H4 (cell line): ENCODE measurements at regions not wholly inside any gene's neighbourhood (a gene's known extent, or its start where the extent isn't known, plus 50 kb on each side); places are given as distances from the start of the nearest gene placed in this dataset.
"Not testable (repeated sequence)": the region's sequence is repeated elsewhere in the genome, so short reads cannot be mapped to it uniquely, and the experiment has no call there.

Experiments
- DNase-seq: peaks from one replicate; pipeline ENCODE4 v3.0.0-alpha.2; 2015; ENCODE audit warnings: low spot score

DNA sequence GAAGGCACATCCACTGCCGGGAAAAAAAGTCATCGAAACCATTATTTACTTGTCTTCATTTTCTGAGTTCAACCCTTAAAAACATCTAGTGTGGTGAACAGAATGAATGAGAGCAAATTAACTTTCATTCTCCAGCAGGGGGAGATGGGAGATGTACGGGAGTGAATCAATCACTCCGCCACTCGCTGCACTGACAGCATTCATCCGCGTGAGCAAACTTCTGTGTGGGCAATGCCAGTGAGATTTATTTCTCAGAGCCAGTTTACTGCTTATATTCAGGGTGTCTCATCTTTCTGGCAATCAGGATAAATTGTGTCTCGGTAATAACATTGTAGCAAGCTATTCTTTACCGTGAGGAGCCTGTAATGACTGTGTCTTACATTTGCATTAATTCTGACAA lies 463.6 kb upstream of the MIS18BP1 start:
- DNase-seq = no peak

- DNase-seq = no peak
Observed at GRCh38 chr14:45715946-45716345, 462.9 kb upstream of the MIS18BP1 start.

DNA sequence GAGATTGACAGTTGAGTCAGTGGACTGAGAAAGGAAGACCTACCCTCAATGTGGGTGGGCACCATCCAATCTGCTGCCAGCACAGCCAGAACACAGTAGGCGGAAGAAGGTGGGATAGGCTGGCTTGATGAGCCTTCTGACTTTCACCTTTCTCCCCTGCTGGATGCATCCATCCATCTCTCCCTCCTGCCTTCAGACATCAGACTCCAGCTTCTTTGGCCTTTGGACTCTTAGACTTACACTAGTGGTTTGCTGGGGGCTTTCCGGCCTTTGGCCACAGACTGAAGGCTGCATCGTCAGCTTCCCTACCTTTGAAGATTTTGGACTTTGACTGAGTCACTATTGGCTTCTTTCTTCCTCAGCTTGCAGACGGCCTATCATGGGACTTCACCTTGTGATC lies 456.5 kb upstream of the MIS18BP1 start:
- DNase-seq = no peak

DNA sequence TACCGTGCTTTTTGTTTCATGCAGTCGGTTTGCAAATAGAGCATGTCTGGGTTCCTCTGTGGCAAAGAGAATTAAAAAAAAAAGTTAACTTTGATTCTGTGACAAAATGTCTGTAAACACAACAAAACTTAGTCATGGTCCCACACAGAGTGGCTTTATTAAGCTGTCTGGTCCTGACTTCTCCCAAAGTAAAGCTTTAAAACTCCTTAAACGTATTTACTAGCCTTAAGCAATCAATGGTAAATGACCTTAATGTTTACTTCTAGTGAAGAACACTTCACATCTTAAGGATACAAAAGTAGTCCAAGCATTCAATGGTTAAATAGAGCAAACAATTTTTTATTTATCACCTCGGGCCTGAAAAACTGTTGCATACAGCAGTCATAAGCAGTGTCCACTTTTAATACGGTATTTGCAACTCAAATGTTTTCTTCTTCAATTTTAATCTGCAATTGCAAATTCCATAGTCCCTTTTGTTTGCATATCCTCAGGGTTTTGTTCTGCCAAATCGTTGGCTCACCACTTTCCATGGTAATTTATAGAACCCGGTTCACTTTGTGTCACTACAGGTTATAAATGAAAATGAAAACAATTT lies 453.0 kb upstream of the MIS18BP1 start:
- DNase-seq = peak; percentile 4

- peak; percentile 5 for DNase-seq
Observed at GRCh38 chr14:45699471-45699870, 446.5 kb upstream of the MIS18BP1 start.

GRCh38 chr14:45698462-45699134 lies 445.6 kb upstream of the MIS18BP1 start:
- DNase-seq = peak; percentile 27

- no peak for DNase-seq
Observed at GRCh38 chr14:45686771-45687170, 433.8 kb upstream of the MIS18BP1 start.

GRCh38 chr14:45680531-45680930 lies 427.5 kb upstream of the MIS18BP1 start:
- no peak for DNase-seq

DNA sequence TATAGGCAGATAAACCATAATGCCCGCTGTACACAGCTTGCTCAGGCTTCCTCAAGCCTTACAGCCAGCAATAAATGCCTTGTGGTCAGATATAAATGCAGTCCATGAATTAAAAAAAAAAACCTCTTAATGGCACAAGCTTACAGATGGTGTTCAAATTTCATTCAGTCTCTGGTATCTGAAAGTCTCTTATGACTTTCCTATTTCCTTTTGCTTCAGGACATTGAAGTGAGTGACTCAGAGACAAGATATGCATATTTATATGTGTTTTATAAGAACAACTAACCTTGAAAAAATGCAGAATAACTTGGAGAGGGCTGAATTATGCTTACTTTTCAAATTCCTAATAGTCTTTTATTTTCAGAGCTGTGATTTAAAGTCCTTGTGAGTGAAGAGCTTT lies 426.9 kb upstream of the MIS18BP1 start:
- peak; percentile 83 for DNase-seq

DNA sequence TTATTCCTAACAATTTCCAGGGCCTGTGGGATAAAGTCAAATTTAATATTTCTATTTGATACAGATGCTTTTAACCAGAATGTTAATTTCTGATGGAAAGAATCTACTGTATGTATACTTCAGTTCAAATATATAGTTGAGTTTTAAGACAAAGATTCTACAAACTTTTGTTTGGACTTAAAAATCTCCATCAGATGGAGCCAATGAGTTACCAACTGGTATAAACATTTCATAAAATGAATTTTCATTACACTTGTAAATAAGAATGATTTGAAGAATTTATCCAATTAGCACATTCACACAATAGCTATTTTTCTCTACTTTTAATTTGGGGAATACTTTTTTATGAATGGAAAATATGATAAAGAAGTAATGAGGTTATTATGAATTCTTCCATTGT lies 425.2 kb upstream of the MIS18BP1 start:
- no peak for DNase-seq

- no peak for DNase-seq
Observed at GRCh38 chr14:45673420-45673819, 420.4 kb upstream of the MIS18BP1 start.

DNA sequence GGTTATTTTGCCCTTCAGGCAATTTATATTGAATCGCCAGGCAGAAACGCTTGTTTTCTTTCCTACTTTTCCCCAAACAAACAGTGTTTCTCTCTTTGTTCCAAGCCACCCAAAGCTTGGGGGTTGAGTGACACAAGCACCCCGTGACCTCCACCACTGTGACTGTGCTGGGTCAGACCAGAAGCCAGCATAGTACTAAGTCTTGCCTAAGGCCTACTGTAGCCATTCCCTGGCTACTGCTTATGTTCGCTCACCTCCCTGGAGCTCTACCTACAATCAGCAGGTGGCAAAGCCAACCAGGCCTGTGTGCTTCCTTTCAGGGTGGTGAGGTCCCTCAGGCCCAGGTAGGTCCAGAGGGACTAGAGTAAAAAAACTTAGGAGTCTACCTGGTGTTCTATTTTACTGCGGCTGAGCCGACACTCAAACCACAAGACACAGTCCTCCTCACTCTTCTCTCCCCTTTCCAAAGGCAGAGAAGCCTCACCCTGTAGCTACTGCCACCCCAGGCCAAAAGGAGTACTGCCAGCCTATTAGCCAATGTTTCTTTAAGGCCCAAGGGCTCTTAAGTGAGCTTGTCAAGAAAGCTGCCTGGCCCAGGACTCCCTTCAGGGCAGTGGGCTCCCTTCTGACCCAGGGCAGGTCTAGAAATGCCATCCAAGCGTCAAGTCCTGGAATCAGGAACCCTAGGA lies 411.8 kb upstream of the MIS18BP1 start:
- DNase-seq = peak; percentile 6

GRCh38 chr14:45658917-45659299 lies 405.9 kb upstream of the MIS18BP1 start:
- DNase-seq = no peak

DNA sequence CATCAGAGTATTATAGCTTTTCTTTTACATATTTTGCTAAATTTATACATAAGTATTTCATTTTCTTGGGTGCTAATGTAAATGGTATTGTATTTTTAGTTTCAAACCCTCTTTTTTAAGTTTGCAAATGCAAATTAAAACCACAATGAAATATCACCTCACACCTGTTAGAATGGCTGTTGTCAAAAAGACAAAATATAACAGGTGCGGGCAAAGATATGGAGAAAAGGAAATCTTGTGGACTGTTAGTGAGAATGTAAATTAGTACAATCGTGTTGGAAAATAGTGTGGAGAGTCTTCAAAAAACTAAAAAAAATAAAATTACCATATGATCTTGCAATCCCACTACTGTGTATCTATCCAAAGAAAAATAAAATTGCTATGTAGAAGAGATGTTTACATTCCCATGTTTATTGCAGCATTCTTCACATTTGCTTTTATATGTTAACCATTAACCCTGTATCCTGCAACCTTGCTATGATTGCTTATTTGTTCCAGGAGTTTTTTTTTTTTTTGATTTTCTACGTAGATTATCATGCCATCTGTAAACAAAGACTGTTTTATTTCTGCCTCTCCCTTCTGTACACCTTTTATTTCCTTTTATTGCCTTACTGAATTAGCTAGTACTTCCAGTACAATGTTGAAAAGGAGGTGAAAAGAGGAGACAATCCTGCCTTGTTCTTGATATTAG lies 405.4 kb upstream of the MIS18BP1 start:
- no peak for DNase-seq

DNA sequence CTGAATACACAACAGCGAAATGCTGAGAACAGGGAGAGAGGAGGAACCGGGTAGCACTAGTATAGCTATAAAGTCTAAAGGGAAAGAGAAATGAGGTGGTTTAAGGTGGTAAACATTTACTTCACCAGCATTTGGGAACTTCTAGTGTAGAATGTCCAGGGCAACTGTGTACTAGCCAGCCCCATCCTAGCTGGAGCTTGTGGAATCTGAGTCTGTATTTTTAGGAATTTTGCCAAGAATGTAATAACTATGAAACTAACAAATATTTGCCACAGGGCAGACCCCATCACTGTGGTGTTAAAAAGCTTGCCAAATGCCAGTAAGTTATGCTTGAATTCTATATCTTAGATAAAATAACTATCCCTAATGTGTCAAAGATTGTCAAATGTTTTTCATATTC lies 398.9 kb upstream of the MIS18BP1 start:
- no peak for DNase-seq

- DNase-seq = no peak
Observed at GRCh38 chr14:45650754-45651153, 397.8 kb upstream of the MIS18BP1 start.

DNA sequence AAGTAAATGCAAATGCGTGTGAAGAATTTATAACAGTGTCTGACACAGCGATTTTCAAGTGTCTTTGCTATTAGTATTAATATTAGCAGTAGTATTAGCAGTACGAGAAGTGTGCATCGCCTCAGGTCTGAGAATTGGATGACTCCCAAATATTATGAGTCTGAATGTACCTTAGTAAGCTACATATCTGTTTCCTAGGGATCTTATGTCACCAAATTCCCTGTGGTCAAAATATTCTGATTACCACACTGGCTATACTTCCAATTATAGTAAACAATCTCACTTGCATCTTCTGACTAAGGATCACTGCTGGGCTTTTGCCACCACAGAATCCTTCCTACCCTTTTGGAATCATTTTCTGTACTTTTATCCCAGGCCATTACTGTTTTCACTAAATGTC lies 396.0 kb upstream of the MIS18BP1 start:
- DNase-seq = peak; percentile 2

DNA sequence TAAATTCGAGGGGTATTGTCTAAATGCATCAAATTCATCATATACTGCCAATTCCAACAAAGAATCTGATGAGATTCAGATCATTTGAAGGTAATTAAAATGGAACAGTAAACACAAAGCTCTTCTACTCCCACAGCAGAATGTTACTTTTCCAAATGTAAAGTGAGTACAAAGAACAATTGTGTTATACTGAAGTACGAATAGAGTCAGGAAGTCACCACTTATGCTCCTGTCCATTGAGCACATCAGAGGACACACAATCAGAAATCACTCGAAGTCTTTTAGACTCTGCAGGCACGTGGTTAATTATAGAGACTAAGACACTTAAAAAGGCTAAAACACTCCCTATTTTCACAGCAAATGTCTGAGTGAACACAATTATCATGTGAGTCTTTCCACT lies 388.5 kb upstream of the MIS18BP1 start:
- DNase-seq = no peak

DNA sequence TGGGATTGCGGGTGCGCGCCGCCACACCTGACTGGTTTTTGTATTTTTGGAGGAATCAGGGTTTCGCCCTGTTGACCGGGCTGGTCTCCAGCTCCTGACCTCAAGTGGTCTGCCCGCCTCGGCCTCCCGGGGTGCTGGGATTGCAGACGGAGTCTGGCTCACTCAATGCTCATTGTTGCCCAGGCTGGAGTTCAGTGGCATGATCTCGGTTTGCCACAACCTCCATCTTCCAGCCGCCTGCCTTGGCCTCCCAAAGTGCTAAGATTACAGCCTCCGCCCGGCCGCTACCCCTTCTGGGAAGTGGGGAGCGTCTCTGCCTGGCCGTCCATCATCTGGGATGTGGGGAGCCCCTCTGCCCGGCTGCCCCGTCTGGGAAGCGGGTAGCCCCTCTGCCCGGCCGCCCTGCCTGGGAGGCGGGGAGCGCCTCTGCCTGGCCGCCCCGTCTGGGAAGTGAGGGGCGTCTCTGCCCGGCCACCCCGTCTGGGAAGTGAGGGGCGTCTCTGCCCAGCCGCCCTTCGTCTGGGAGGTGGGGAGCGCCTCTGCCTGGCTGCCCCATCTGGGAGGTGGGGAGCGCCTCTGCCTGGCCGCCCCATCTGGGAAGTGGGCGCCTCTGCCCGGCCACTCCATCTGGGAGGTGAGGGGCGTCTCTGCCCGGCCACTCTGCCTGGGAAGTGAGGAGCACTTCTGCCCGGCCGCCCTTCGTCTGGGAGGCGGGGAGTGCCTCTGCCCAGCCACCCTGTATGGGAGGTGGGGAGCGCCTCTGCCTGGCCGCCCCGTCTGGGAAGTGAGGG lies 381.8 kb upstream of the MIS18BP1 start:
- DNase-seq = not testable (repeated sequence)

DNA sequence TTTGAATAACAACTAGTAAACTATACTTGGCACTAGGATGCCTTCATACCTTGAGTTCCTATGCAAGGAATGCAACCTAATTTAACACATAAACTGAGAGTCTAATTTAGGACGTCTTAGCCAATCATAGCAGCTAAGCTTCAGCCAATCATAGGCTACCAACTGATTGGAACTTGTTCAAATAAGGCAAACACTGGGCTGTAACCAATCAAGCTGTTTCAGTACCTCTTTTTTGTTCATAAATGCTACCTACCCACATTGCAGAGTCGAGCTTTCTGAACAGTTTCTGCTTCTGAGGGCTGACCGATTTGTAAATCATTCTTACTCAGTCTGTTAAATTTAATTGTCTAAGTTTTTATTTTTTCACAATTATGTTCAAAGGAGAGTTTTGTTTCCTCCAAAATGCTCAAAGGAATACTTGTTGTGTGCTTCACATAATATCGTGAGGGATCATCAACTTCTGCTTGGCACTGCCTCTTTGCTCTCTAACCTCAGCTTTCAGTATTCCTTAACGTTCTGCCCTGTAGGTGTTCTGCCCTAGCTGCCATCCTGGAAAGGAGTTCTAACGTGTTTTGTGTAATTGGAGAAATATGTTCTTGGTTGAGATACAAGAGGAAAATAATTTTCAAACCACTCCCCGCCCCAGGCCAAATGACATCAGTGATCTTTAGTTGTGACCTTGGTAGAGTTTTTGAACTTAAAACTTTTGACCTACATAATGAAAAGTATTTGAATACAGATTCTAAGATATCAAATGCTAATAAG lies 380.4 kb upstream of the MIS18BP1 start:
- DNase-seq = no peak

DNA sequence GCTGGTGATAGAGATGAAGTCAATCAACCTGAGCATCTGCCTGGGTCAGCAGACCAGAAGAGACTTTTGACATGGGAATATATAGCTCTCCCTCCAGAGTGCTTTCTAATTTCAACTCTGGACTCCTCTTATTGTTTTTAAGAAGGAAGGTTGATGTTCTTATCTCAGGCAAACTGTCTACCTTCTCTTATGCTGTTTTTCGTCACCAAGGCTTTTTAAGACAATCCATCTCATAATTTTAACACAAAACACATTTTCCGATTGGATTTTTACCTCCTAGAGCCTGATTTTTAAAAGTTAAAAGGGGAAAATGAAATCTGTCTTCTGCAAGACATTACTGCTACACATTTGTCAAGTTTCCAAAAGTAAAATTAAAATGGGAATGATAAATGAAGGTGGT lies 368.7 kb upstream of the MIS18BP1 start:
- DNase-seq = no peak
